CD4-positive, CD25-positive, alpha-beta regulatory T cell (primary cell): ENCODE measurements at regions not wholly inside any gene's neighbourhood (a gene's known extent, or its start where the extent isn't known, plus 50 kb on each side); places are given as distances from the start of the nearest gene placed in this dataset.

ENCODE experiments used
- ATAC-seq, 2 donors: fragments of 150-1000 bp; cut with Tn5 transposase; one replicate each; pipeline ENCODE4 v1.10.0; 2021; ENCODE audit warnings: low read depth in 2 of 2, moderate number of reproducible peaks in 2 of 2, moderate library complexity in 1 of 2
- DNase-seq, 3 donors: peaks; one replicate each; pipeline versions ENCODE4 v3.0.0 to v3.0.0-alpha.2; 2012 to 2022; ENCODE audit warnings: mixed read lengths in 1 of 3
- H3K27ac ChIP-seq: one replicate; pipeline ENCODE4 v1.7.0; 2013; ENCODE audit warnings: mild to moderate bottlenecking, low read length; ENCODE audit not compliant: insufficient read depth, poor library complexity, severe bottlenecking
- H3K27me3 ChIP-seq: one replicate; pipeline ENCODE4 v1.7.0; 2013; ENCODE audit warnings: low read length; ENCODE audit not compliant: control insufficient read depth, insufficient read depth
- H3K36me3 ChIP-seq: one replicate; pipeline ENCODE4 v1.7.0; 2013; ENCODE audit warnings: mild to moderate bottlenecking, low read length, moderate library complexity; ENCODE audit not compliant: control insufficient read depth, insufficient read depth
- H3K4me1 ChIP-seq: 2 replicates; pipeline ENCODE4 v1.7.0; 2013; ENCODE audit warnings: mild to moderate bottlenecking, low read length; ENCODE audit not compliant: insufficient read depth, control insufficient read depth, poor library complexity, severe bottlenecking
- H3K4me3 ChIP-seq: one replicate; pipeline ENCODE4 v1.7.0; 2013; ENCODE audit warnings: low read depth, mild to moderate bottlenecking, low read length, moderate library complexity
- H3K9me3 ChIP-seq, 2 experiments: 1 replicate in 1 of 2; 2 replicates in 1 of 2; pipeline ENCODE4 v1.7.0; 2013; ENCODE audit warnings: low read length in 2 of 2, mild to moderate bottlenecking in 1 of 2, moderate library complexity in 1 of 2; ENCODE audit not compliant: control insufficient read depth in 2 of 2
- H3K27ac Mint-ChIP-seq, 3 donors: one replicate each; pipeline ENCODE4 v1.8.0; 2020 to 2022; ENCODE audit warnings: mild to moderate bottlenecking in 3 of 3, mixed read lengths in 3 of 3, moderate library complexity in 2 of 3
- H3K27me3 Mint-ChIP-seq: one replicate; pipeline ENCODE4 v1.8.0; 2022; ENCODE audit warnings: mild to moderate bottlenecking, mixed read lengths
- H3K36me3 Mint-ChIP-seq: one replicate; pipeline ENCODE4 v1.8.0; 2020; ENCODE audit warnings: mixed read lengths
- H3K4me1 Mint-ChIP-seq, 4 donors: one replicate each; pipeline ENCODE4 v1.8.0; 2020 to 2022; ENCODE audit warnings: mixed read lengths in 4 of 4, mild to moderate bottlenecking in 1 of 4
- H3K4me3 Mint-ChIP-seq, 4 donors: one replicate each; pipeline ENCODE4 v1.8.0; 2020 to 2022; ENCODE audit warnings: mild to moderate bottlenecking in 4 of 4, mixed read lengths in 4 of 4, moderate library complexity in 3 of 4
- H3K9me3 Mint-ChIP-seq, 7 donors: one replicate each; pipeline ENCODE4 v1.8.0; 2020 to 2022; ENCODE audit warnings: mixed read lengths in 7 of 7, mild to moderate bottlenecking in 3 of 7, moderate library complexity in 2 of 7

DNA sequence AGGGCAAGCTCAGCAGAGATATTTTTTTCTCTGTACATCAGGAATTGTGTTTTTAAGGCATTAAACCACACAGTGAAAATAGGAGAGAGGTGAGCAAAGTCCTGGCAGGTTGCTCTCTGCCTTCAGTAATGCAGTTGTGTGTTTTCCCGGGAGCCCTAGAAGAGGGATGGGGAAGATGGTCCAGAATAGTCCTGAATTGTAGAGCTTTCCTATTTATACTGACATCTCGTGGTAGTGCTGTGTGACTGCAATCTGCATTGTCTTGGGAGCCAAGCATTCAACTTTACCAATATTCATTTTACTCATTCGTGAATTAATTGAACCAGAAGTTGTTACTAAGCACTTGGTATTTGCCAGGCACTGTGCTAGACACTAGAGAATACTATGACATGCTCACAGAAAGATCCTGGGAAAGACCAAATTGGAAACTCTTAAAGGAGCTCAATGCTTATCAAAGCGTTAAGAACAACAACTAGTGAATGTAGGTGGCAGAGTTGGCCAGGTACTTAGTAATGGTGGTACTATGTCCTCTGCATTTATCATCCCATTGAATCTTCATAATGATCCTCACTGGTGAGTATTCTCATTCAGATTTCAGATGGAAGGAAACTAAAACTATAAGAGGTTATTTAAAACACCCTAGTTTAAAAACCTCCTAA lies 214.6 kb downstream of the TRIB2 start:
- Mint-ChIP-seq H3K4me3 (no peak overlapping the region), H3K36me3 (no peaks in the 10 kb centered on the region), H3K4me1 (peaks cover 12 to 25% (median 21%) of the 10 kb centered on the region in 4 donors), H3K9me3 (no peaks in the 10 kb centered on the region), H3K27ac (no peak overlapping the region), H3K27me3 (peaks cover 5% of the 10 kb centered on the region)
- Histone ChIP-seq H3K9me3 (no peaks in the 10 kb centered on the region), H3K4me3 (no peak overlapping the region), H3K4me1 (no peaks in the 10 kb centered on the region), H3K36me3 (no peaks in the 10 kb centered on the region), H3K27me3 (peaks cover 4% of the 10 kb centered on the region), H3K27ac (no peak overlapping the region)
- peak in 1 of 2 donors; percentile 60 for ATAC-seq
- peak in 2 of 3 donors; percentile 21 to 24 for DNase-seq

GRCh38 chr2:12932192-12932591 lies 215.5 kb downstream of the TRIB2 start:
- no peaks in the 10 kb centered on the region for H3K36me3 ChIP-seq
- H3K36me3 Mint-ChIP-seq = no peaks in the 10 kb centered on the region
- no peak for ATAC-seq
- H3K9me3 ChIP-seq = no peaks in the 10 kb centered on the region
- H3K27ac Mint-ChIP-seq = no peak overlapping the region
- peaks cover 12 to 25% (median 21%) of the 10 kb centered on the region in 4 donors for H3K4me1 Mint-ChIP-seq
- no peaks in the 10 kb centered on the region for H3K9me3 Mint-ChIP-seq
- H3K27me3 ChIP-seq = peaks cover 4% of the 10 kb centered on the region
- no peak overlapping the region for H3K4me3 ChIP-seq
- H3K4me3 Mint-ChIP-seq = no peak overlapping the region
- H3K4me1 ChIP-seq = no peaks in the 10 kb centered on the region
- DNase-seq = no peak
- H3K27ac ChIP-seq = no peak overlapping the region
- peaks cover 5% of the 10 kb centered on the region for H3K27me3 Mint-ChIP-seq

DNA sequence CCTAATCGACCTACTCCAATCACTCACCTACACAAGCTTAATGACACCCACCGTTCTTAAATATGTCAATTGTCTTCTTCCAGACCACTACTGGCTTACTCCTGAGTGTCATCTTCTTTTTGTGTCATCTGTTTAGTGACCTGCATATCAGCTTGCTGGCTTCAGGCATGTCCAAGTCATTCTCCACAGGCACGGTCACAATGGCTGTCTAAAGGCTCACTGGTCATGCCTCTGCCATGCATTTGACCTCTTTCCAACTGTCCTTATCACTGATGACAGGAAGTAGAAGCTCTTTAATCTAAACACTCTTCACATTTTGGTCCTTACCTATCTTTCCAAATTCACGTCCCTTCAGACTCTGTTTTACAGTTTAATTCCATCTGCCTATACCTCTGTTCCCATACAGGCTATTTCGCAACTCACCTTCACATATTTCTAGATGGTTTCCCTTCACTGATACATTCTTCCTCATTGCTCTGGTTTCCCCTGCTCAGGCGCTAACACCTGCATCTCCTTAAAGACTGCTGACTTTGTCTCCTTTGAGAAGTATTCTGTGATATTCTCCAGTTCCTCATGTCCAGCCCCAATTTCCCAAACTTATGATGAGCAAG lies 217.5 kb downstream of the TRIB2 start:
- DNase-seq (no peak), ATAC-seq (no peak)
- no peaks in the 10 kb centered on the region for H3K36me3 Mint-ChIP-seq
- H3K4me1 Mint-ChIP-seq = peaks cover 5 to 13% (median 9%) of the 10 kb centered on the region in 4 donors
- peaks cover 5% of the 10 kb centered on the region for H3K27me3 Mint-ChIP-seq
- Histone ChIP-seq H3K27me3 (peaks cover 4% of the 10 kb centered on the region), H3K27ac (no peak overlapping the region), H3K9me3 (no peaks in the 10 kb centered on the region), H3K4me3 (no peak overlapping the region), H3K36me3 (no peaks in the 10 kb centered on the region), H3K4me1 (no peaks in the 10 kb centered on the region)
- no peaks in the 10 kb centered on the region for H3K9me3 Mint-ChIP-seq
- no peak overlapping the region for H3K4me3 Mint-ChIP-seq
- H3K27ac Mint-ChIP-seq = no peak overlapping the region

DNA sequence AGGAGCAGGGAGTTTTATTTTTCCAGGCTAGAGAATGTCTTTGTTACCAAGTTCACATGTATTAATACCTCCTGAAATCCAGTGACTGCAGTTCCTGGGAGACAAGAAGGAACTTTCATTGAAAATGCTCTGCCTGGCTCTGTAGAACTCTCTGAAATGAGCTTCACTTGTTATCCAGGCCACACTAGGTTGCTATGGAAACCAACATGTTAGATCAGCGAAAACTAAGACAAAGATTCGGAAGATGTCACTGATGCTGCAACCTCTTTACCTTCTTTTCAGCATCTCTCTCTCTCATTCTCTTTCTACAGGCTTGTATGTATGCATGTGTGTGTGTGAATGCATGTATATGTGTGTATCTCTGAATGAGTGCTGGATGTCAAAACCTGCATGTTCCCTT lies 218.5 kb downstream of the TRIB2 start:
- Mint-ChIP-seq H3K27me3 (peaks cover 5% of the 10 kb centered on the region), H3K4me1 (peaks cover 0 to 13% (median 5%) of the 10 kb centered on the region in 4 donors), H3K9me3 (no peaks in the 10 kb centered on the region), H3K36me3 (no peaks in the 10 kb centered on the region), H3K4me3 (no peak overlapping the region), H3K27ac (no peak overlapping the region)
- Histone ChIP-seq H3K27me3 (peaks cover 4% of the 10 kb centered on the region), H3K9me3 (no peaks in the 10 kb centered on the region), H3K4me3 (no peak overlapping the region), H3K36me3 (no peaks in the 10 kb centered on the region), H3K27ac (no peak overlapping the region), H3K4me1 (no peaks in the 10 kb centered on the region)
- DNase-seq (no peak), ATAC-seq (no peak)

DNA sequence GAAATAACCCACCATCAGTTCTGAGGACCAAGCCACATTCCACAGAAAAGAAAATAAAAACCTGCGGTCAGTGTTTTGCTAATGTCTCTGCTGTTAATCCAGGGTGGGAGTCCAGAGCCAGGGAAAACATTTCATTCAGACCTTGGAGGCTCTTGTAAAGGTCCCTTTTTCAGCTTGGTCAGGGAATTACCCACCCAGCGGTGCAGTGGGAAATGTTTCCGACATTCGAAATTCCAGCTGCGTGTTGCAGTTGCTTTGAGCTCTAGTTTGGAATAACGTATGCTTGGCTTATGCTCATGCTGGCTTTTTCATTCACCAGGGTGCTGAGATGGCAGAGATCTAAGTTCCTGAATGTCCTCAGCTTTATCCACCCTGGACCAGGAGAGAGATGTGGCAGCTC lies 219.1 kb downstream of the TRIB2 start:
- H3K36me3 ChIP-seq = no peaks in the 10 kb centered on the region
- Mint-ChIP-seq H3K27ac (no peak overlapping the region), H3K9me3 (no peaks in the 10 kb centered on the region), H3K4me3 (no peak overlapping the region), H3K4me1 (peaks cover 0 to 12% (median 5%) of the 10 kb centered on the region in 4 donors), H3K36me3 (no peaks in the 10 kb centered on the region), H3K27me3 (peaks cover 5% of the 10 kb centered on the region)
- ATAC-seq (no peak), DNase-seq (no peak)
- H3K4me3 ChIP-seq = no peak overlapping the region
- no peak overlapping the region for H3K27ac ChIP-seq
- peaks cover 4% of the 10 kb centered on the region for H3K27me3 ChIP-seq
- no peaks in the 10 kb centered on the region for H3K9me3 ChIP-seq
- no peaks in the 10 kb centered on the region for H3K4me1 ChIP-seq

DNA sequence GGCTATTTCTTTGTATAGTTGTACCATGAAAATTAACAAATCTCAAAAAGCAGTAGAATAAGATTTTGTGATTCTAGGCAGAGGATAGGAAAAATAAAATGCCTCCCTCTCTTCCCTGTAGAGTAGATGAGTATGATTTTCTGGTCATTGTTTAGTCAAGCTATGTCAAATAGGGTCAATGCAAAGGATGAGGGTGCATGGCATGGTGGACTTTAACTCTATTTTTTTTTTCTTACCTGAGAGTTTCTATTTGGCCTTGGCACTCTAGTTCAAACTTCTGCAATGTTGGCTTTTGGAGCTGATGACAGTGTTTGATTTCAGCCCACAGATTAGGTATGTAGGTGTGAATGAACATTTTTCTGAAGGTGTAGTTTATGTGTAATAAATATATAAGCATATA lies 224.5 kb downstream of the TRIB2 start:
- Histone ChIP-seq H3K27me3 (no peaks in the 10 kb centered on the region), H3K9me3 (no peaks in the 10 kb centered on the region), H3K36me3 (no peaks in the 10 kb centered on the region), H3K27ac (no peak overlapping the region), H3K4me1 (no peaks in the 10 kb centered on the region), H3K4me3 (no peak overlapping the region)
- DNase-seq = no peak
- Mint-ChIP-seq H3K9me3 (peaks cover 0 to 8% (median 1%) of the 10 kb centered on the region in 7 donors), H3K36me3 (no peaks in the 10 kb centered on the region), H3K27me3 (no peaks in the 10 kb centered on the region), H3K4me1 (no peaks in the 10 kb centered on the region), H3K4me3 (no peak overlapping the region), H3K27ac (no peak overlapping the region)
- no peak for ATAC-seq

DNA sequence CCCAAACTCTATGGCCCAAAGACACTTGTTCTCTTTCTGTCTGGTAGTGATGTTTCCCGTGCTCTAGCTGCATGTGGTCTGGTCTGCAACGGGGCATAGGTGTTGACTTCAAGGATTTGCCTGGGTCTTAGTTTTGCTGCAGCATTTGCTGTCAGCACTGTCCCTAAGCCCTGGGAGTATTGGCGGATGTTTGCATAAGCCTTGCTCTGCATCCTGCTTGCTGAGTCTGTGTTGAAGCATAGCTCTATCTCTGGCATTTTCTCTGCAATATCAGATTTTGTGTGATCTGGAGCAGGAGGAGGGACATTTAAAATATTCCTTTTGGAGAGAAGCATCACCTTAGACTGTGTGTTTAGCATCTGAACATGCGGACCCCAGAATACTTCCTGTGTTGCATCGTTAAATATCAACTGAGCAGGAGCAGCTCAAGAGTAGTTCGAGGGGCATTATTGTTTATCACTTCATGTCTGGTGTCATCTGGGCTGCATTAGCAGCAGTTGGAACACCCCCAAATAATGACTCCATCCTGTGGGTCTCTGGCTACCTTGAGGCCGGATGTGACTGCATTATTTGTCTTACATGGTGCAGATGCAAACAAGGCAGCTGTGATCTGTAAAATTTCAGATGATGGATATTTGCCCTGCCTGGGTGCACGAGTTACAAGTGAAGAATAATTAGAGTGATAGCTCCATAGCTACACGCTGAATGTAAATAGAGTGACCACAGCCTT lies 231.7 kb downstream of the TRIB2 start:
- Histone ChIP-seq H3K27ac (no peak overlapping the region), H3K4me1 (peaks cover 7% of the 10 kb centered on the region), H3K4me3 (no peak overlapping the region), H3K36me3 (no peaks in the 10 kb centered on the region), H3K27me3 (peaks cover 8% of the 10 kb centered on the region), H3K9me3 (no peaks in the 10 kb centered on the region)
- Mint-ChIP-seq H3K4me3 (no peak overlapping the region), H3K27ac (no peak overlapping the region), H3K27me3 (peaks cover 10% of the 10 kb centered on the region), H3K9me3 (peaks cover 0 to 1% (median 0%) of the 10 kb centered on the region in 7 donors), H3K36me3 (no peaks in the 10 kb centered on the region), H3K4me1 (peaks cover 0 to 12% (median 6%) of the 10 kb centered on the region in 4 donors)
- DNase-seq (no peak), ATAC-seq (no peak)
